ENCODE measurements at regions not wholly inside any gene's neighbourhood (a gene's known extent, or its start where the extent isn't known, plus 50 kb on each side); places are given as distances from the start of the nearest gene placed in this dataset.
"Not testable (repeated sequence)": the region's sequence is repeated elsewhere in the genome, so short reads cannot be mapped to it uniquely, and the experiment has no call there.

DNA sequence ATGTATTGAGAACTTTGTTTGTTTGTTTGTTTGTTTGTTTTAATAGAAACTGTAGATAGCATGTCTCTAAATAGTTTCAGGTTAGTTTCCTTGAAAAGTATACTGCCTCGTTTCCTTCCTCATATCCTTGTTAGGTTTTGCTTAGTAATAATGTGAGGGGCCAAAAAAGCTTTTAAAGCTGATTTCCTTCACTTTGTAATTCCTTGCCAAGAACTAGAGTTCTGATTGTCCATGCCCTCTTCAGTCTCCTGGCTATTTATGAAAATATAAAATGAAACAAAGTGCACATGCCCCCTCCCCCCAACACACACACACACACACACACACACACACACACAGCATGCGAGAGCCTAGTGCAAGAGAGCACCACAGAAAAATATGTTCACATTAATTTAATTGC lies 115.8 kb downstream of the FZD1 start:
- H3K9me3 ChIP-seq (ENCODE audit: insufficient read depth, low read length), result no peaks in the 10 kb centered on the region
- H3K9me2 ChIP-seq (replicated peaks; ENCODE audit: insufficient read depth, low read length), result no peaks in the 10 kb centered on the region
- H3K27me3 ChIP-seq (ENCODE audit: low read length), result no peaks in the 10 kb centered on the region
- H3F3A ChIP-seq (ENCODE audit: insufficient read depth), result no peaks in the 10 kb centered on the region
- H3K4me2 ChIP-seq (ENCODE audit: low read depth, low read length, poor library complexity, severe bottlenecking), result no peak overlapping the region
- no peak overlapping the region for H3K9ac ChIP-seq (ENCODE audit: low read length)
- H3K27ac ChIP-seq (ENCODE audit: low read depth, low read length), result no peak overlapping the region
- H3K36me3 ChIP-seq (ENCODE audit: low read length), result no peaks in the 10 kb centered on the region
- no peak for TF ChIP-seq EZH2phosphoT487 (conservative IDR thresholded peaks at IDR 0.05; ENCODE audit: low read length)
- TF ChIP-seq, protein P1, sequence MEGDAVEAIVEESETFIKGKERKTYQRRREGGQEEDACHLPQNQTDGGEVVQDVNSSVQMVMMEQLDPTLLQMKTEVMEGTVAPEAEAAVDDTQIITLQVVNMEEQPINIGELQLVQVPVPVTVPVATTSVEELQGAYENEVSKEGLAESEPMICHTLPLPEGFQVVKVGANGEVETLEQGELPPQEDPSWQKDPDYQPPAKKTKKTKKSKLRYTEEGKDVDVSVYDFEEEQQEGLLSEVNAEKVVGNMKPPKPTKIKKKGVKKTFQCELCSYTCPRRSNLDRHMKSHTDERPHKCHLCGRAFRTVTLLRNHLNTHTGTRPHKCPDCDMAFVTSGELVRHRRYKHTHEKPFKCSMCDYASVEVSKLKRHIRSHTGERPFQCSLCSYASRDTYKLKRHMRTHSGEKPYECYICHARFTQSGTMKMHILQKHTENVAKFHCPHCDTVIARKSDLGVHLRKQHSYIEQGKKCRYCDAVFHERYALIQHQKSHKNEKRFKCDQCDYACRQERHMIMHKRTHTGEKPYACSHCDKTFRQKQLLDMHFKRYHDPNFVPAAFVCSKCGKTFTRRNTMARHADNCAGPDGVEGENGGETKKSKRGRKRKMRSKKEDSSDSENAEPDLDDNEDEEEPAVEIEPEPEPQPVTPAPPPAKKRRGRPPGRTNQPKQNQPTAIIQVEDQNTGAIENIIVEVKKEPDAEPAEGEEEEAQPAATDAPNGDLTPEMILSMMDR (IDR thresholded peaks at IDR 0.05; ENCODE audit: insufficient read depth, low read length, poor library complexity, severe bottlenecking), result no peak
- no peaks in the 10 kb centered on the region for H4K20me1 ChIP-seq (ENCODE audit: low read depth, low read length)
- H3K4me3 ChIP-seq (ENCODE audit: insufficient read depth, low read length, poor library complexity, severe bottlenecking), result no peak overlapping the region
- no peak overlapping the region for H2AFZ ChIP-seq (ENCODE audit: low read depth, low read length, severe bottlenecking)
- H3K79me2 ChIP-seq (ENCODE audit: insufficient read depth, low read length), result no peaks in the 10 kb centered on the region

GRCh38 chr7:91383053-91383904 lies 119.0 kb downstream of the FZD1 start:
- Histone ChIP-seq H2AFZ (ENCODE audit: low read depth, low read length, severe bottlenecking) (no peak overlapping the region), H3K9me3 (ENCODE audit: insufficient read depth, low read length) (no peaks in the 10 kb centered on the region), H3K9me2 (replicated peaks; ENCODE audit: insufficient read depth, low read length) (no peaks in the 10 kb centered on the region), H3K36me3 (ENCODE audit: low read length) (no peaks in the 10 kb centered on the region), H3K9ac (ENCODE audit: low read length) (no peak overlapping the region), H4K20me1 (ENCODE audit: low read depth, low read length) (no peaks in the 10 kb centered on the region), H3K27me3 (ENCODE audit: low read length) (no peaks in the 10 kb centered on the region), H3K4me2 (ENCODE audit: low read depth, low read length, poor library complexity, severe bottlenecking) (no peak overlapping the region), H3F3A (ENCODE audit: insufficient read depth) (no peaks in the 10 kb centered on the region), H3K4me3 (ENCODE audit: insufficient read depth, low read length, poor library complexity, severe bottlenecking) (no peak overlapping the region), H3K79me2 (ENCODE audit: insufficient read depth, low read length) (no peaks in the 10 kb centered on the region), H3K27ac (ENCODE audit: low read depth, low read length) (no peak overlapping the region)
- no peak for TF ChIP-seq EZH2phosphoT487 (conservative IDR thresholded peaks at IDR 0.05; ENCODE audit: low read length)
- TF ChIP-seq, protein P1 (IDR thresholded peaks at IDR 0.05; ENCODE audit: insufficient read depth, low read length, poor library complexity, severe bottlenecking), result no peak

DNA sequence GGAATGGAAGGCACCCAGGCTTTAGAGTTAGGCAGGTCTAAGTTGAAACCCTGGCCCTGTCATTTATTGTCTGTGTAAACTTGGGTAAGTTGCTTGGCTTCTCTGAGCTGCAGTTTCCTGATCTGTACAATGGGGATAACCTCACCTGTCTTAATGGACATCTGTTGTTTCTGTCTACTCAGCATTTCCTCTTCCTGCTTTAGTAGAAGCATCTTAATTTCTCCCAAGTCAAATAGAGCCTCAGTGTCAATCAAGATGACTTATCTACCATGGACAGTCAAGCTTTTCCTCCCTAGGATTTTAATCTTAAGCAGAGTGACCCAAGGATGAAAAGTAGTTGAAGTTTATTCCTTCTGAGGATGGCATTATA lies 119.7 kb downstream of the FZD1 start:
- Histone ChIP-seq H3K9ac (ENCODE audit: low read length) (no peak overlapping the region), H3F3A (ENCODE audit: insufficient read depth) (no peaks in the 10 kb centered on the region), H3K79me2 (ENCODE audit: insufficient read depth, low read length) (no peaks in the 10 kb centered on the region), H3K27ac (ENCODE audit: low read depth, low read length) (no peak overlapping the region), H3K4me2 (ENCODE audit: low read depth, low read length, poor library complexity, severe bottlenecking) (no peak overlapping the region), H3K9me3 (ENCODE audit: insufficient read depth, low read length) (no peaks in the 10 kb centered on the region), H4K20me1 (ENCODE audit: low read depth, low read length) (no peaks in the 10 kb centered on the region), H3K4me3 (ENCODE audit: insufficient read depth, low read length, poor library complexity, severe bottlenecking) (no peak overlapping the region), H3K36me3 (ENCODE audit: low read length) (no peaks in the 10 kb centered on the region), H2AFZ (ENCODE audit: low read depth, low read length, severe bottlenecking) (no peak overlapping the region), H3K27me3 (ENCODE audit: low read length) (no peaks in the 10 kb centered on the region), H3K9me2 (replicated peaks; ENCODE audit: insufficient read depth, low read length) (no peaks in the 10 kb centered on the region)
- TF ChIP-seq EZH2phosphoT487 (conservative IDR thresholded peaks at IDR 0.05; ENCODE audit: low read length), result no peak
- TF ChIP-seq, protein P1 (IDR thresholded peaks at IDR 0.05; ENCODE audit: insufficient read depth, low read length, poor library complexity, severe bottlenecking), result no peak

- not testable (repeated sequence) for H3K27ac ChIP-seq (ENCODE audit: low read depth, low read length); H2AFZ ChIP-seq (ENCODE audit: low read depth, low read length, severe bottlenecking); H3K4me2 ChIP-seq (ENCODE audit: low read depth, low read length, poor library complexity, severe bottlenecking)
Measured at GRCh38 chr7:91394757-91395156, 130.5 kb downstream of the FZD1 start.

DNA sequence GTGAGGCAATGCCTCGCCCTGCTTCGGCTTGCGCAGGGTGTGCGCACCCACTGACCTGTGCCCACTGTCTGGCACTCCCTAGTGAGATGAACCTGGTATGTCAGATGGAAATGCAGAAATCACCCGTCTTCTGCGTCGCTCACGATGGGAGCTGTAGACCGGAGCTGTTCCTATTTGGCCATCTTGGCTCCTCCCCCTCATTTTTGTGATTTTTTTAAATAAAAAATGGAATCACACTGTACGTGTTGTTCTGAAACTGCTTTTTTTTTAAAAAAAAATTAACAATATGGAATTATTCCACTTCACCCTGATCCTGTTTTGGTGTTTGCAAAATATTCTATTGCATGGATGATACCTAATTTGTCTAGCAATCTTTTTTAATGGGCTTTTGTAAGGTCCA lies 131.1 kb downstream of the FZD1 start:
- not testable (repeated sequence) for H3K4me3 ChIP-seq (ENCODE audit: insufficient read depth, low read length, poor library complexity, severe bottlenecking); H3K27ac ChIP-seq (ENCODE audit: low read depth, low read length); H2AFZ ChIP-seq (ENCODE audit: low read depth, low read length, severe bottlenecking); H3K9me2 ChIP-seq (replicated peaks; ENCODE audit: insufficient read depth, low read length); H3K4me2 ChIP-seq (ENCODE audit: low read depth, low read length, poor library complexity, severe bottlenecking); H3K9ac ChIP-seq (ENCODE audit: low read length); H3K9me3 ChIP-seq (ENCODE audit: insufficient read depth, low read length); H3K79me2 ChIP-seq (ENCODE audit: insufficient read depth, low read length); H4K20me1 ChIP-seq (ENCODE audit: low read depth, low read length); H3K36me3 ChIP-seq (ENCODE audit: low read length); H3F3A ChIP-seq (ENCODE audit: insufficient read depth); H3K27me3 ChIP-seq (ENCODE audit: low read length)

More at GRCh38 chr7:91394757-91395156, 130.5 kb downstream of the FZD1 start:
- not testable (repeated sequence) for H3K36me3 ChIP-seq (ENCODE audit: low read length); H3K9me3 ChIP-seq (ENCODE audit: insufficient read depth, low read length); H3K79me2 ChIP-seq (ENCODE audit: insufficient read depth, low read length); H3F3A ChIP-seq (ENCODE audit: insufficient read depth); H3K9me2 ChIP-seq (replicated peaks; ENCODE audit: insufficient read depth, low read length); H3K27me3 ChIP-seq (ENCODE audit: low read length); H3K9ac ChIP-seq (ENCODE audit: low read length); H4K20me1 ChIP-seq (ENCODE audit: low read depth, low read length); H3K4me3 ChIP-seq (ENCODE audit: insufficient read depth, low read length, poor library complexity, severe bottlenecking)

Data from SU-DHL-6 (cell line).